Muscle of leg (tissue), 3 donors: ENCODE measurements at regions not wholly inside any gene's neighbourhood (a gene's known extent, or its start where the extent isn't known, plus 50 kb on each side); places are given as distances from the start of the nearest gene placed in this dataset.
"Not testable (repeated sequence)": the region's sequence is repeated elsewhere in the genome, so short reads cannot be mapped to it uniquely, and the experiment has no call there.

Experiments
- DNase-seq: peaks from one replicate; pipeline ENCODE4 v3.0.0; 2013
- H3K27ac ChIP-seq: one replicate; pipeline ENCODE4 v1.5.1; 2013; ENCODE audit warnings: mild to moderate bottlenecking, low read length, control low read depth
- H3K27me3 ChIP-seq: one replicate; pipeline ENCODE4 v1.6.1; 2013; ENCODE audit warnings: low read length; ENCODE audit not compliant: control insufficient read depth, insufficient read depth
- H3K36me3 ChIP-seq: one replicate; pipeline ENCODE4 v1.6.1; 2013; ENCODE audit warnings: low read length; ENCODE audit not compliant: control insufficient read depth, insufficient read depth
- H3K4me1 ChIP-seq: one replicate; pipeline ENCODE4 v1.6.1; 2013; ENCODE audit warnings: low read length; ENCODE audit not compliant: control insufficient read depth, insufficient read depth
- H3K4me3 ChIP-seq: one replicate; pipeline ENCODE4 v1.5.1; 2013; ENCODE audit warnings: low read length, control low read depth
- H3K9me3 ChIP-seq: replicated peaks from 2 replicates; pipeline ENCODE4 v1.6.1; 2013; ENCODE audit warnings: low read depth, low read length; ENCODE audit not compliant: control insufficient read depth
- WGBS: methylation state at CpG from one replicate; pipeline ENCODE4 v1.1.5; 2013; ENCODE audit warnings: missing lambda C conversion rate; ENCODE audit not compliant: insufficient coverage; 5-methylcytosine and 5-hydroxymethylcytosine counted together

- H3K36me3 ChIP-seq: no peaks in the 10 kb centered on the region
- peaks cover 72% of the 10 kb centered on the region for H3K4me1 ChIP-seq
- no peak overlapping the region for H3K4me3 ChIP-seq
- H3K27me3 ChIP-seq: no peaks in the 10 kb centered on the region
- no peak for DNase-seq
- no peak overlapping the region for H3K27ac ChIP-seq
- H3K9me3 ChIP-seq: no peaks in the 10 kb centered on the region
- WGBS: 93% methylated on average over 5 of the region's 9 CpGs
These were observed 111.1 kb upstream of the ALDH1A3 start for GRCh38 chr15:100768501-100768931.

GRCh38 chr15:100769043-100769974 lies 110.3 kb upstream of the ALDH1A3 start:
- DNase-seq: no peak
- Histone ChIP-seq H3K36me3 (no peaks in the 10 kb centered on the region), H3K27me3 (no peaks in the 10 kb centered on the region), H3K9me3 (no peaks in the 10 kb centered on the region), H3K27ac (peak overlapping the region; percentile 88), H3K4me3 (no peak overlapping the region), H3K4me1 (peaks cover 64% of the 10 kb centered on the region)
- WGBS: 90% methylated on average over 13 of the region's 15 CpGs

GRCh38 chr15:100769975-100770340 lies 109.7 kb upstream of the ALDH1A3 start:
- 80% methylated on average over 4 of the region's 4 CpGs for WGBS
- Histone ChIP-seq H3K9me3 (no peaks in the 10 kb centered on the region), H3K4me1 (peaks cover 58% of the 10 kb centered on the region), H3K27me3 (no peaks in the 10 kb centered on the region), H3K27ac (peak overlapping the region; percentile 88), H3K4me3 (no peak overlapping the region), H3K36me3 (no peaks in the 10 kb centered on the region)
- DNase-seq: no peak

GRCh38 chr15:100770661-100771584 lies 108.7 kb upstream of the ALDH1A3 start:
- Histone ChIP-seq H3K4me1 (peaks cover 48% of the 10 kb centered on the region), H3K27ac (peak overlapping the region; percentile 88)
- 59% methylated on average over 5 of the region's 12 CpGs for WGBS

GRCh38 chr15:100771746-100772145 lies 107.9 kb upstream of the ALDH1A3 start:
- Histone ChIP-seq H3K4me1 (peaks cover 40% of the 10 kb centered on the region), H3K36me3 (no peaks in the 10 kb centered on the region), H3K27ac (peak overlapping the region; percentile 88), H3K9me3 (no peaks in the 10 kb centered on the region), H3K4me3 (no peak overlapping the region), H3K27me3 (no peaks in the 10 kb centered on the region)
- peak; percentile 74 for DNase-seq
- WGBS: 9% methylated on average over 1 of the region's 4 CpGs

More at GRCh38 chr15:100770661-100771584, 108.7 kb upstream of the ALDH1A3 start:
- no peak overlapping the region for H3K4me3 ChIP-seq
- no peaks in the 10 kb centered on the region for H3K27me3 ChIP-seq
- DNase-seq: peak; percentile 88
- no peaks in the 10 kb centered on the region for H3K9me3 ChIP-seq
- no peaks in the 10 kb centered on the region for H3K36me3 ChIP-seq

GRCh38 chr15:100772478-100772877 lies 107.2 kb upstream of the ALDH1A3 start:
- Histone ChIP-seq H3K36me3 (no peaks in the 10 kb centered on the region), H3K4me3 (no peak overlapping the region), H3K27ac (peak overlapping the region; percentile 76), H3K27me3 (no peaks in the 10 kb centered on the region), H3K9me3 (no peaks in the 10 kb centered on the region), H3K4me1 (peaks cover 33% of the 10 kb centered on the region)
- DNase-seq: no peak
- 57% methylated on average over 5 of the region's 6 CpGs for WGBS

GRCh38 chr15:100772892-100773520 lies 106.6 kb upstream of the ALDH1A3 start:
- H3K36me3 ChIP-seq: no peaks in the 10 kb centered on the region
- H3K27me3 ChIP-seq: no peaks in the 10 kb centered on the region
- peak; percentile 84 for DNase-seq
- H3K4me1 ChIP-seq: peaks cover 31% of the 10 kb centered on the region
- peak overlapping the region; percentile 76 for H3K27ac ChIP-seq
- WGBS: no CpG with 5 or more reads among the region's 9 CpGs
- H3K9me3 ChIP-seq: no peaks in the 10 kb centered on the region
- no peak overlapping the region for H3K4me3 ChIP-seq

- not testable (repeated sequence) for H3K27ac ChIP-seq, H3K4me3 ChIP-seq, H3K27me3 ChIP-seq, H3K36me3 ChIP-seq, H3K9me3 ChIP-seq, DNase-seq
- WGBS: 91% methylated on average over 10 of the region's 28 CpGs
- H3K4me1 ChIP-seq: peaks cover 39% of the 10 kb centered on the region
These were observed 105.6 kb upstream of the ALDH1A3 start for GRCh38 chr15:100774044-100774443.

GRCh38 chr15:100775581-100776185 lies 103.9 kb upstream of the ALDH1A3 start:
- no peaks in the 10 kb centered on the region for H3K9me3 ChIP-seq
- H3K36me3 ChIP-seq: no peaks in the 10 kb centered on the region
- no peaks in the 10 kb centered on the region for H3K27me3 ChIP-seq
- no peak for DNase-seq
- no peak overlapping the region for H3K27ac ChIP-seq
- WGBS: 90% methylated on average over 6 of the region's 12 CpGs
- peaks cover 38% of the 10 kb centered on the region for H3K4me1 ChIP-seq
- H3K4me3 ChIP-seq: no peak overlapping the region
